Nephron progenitor cell (in vitro differentiated cells): ENCODE measurements at regions not wholly inside any gene's neighbourhood (a gene's known extent, or its start where the extent isn't known, plus 50 kb on each side); places are given as distances from the start of the nearest gene placed in this dataset.

Experiments
- DNase-seq: peaks from one replicate; pipeline ENCODE4 v3.0.0; 2021
- H3K27ac Mint-ChIP-seq: 2 replicates; pipeline ENCODE4 v1.8.0; 2021; ENCODE audit warnings: mild to moderate bottlenecking, moderate library complexity, mixed read lengths
- H3K27me3 Mint-ChIP-seq: 2 replicates; pipeline ENCODE4 v1.8.0; 2021; ENCODE audit warnings: mild to moderate bottlenecking, low read depth, mixed read lengths; ENCODE audit not compliant: poor library complexity
- H3K36me3 Mint-ChIP-seq: 2 replicates; pipeline ENCODE4 v1.8.0; 2021; ENCODE audit warnings: low read depth, mixed read lengths
- H3K4me1 Mint-ChIP-seq: 2 replicates; pipeline ENCODE4 v1.8.0; 2021; ENCODE audit warnings: mixed read lengths
- H3K4me3 Mint-ChIP-seq: 2 replicates; pipeline ENCODE4 v1.8.0; 2021; ENCODE audit warnings: mild to moderate bottlenecking, moderate library complexity, mixed read lengths
- H3K9me3 Mint-ChIP-seq: 2 replicates; pipeline ENCODE4 v1.8.0; 2021; ENCODE audit warnings: mild to moderate bottlenecking, moderate library complexity, mixed read lengths
- TF ChIP-seq, protein P1 (sequence below): fragments of 200-600 bp; sonication (generic); IDR thresholded peaks from 2 replicates; pipeline ENCODE4 v1.5.0; 2021; ENCODE audit warnings: antibody characterized with exemption

DNA sequence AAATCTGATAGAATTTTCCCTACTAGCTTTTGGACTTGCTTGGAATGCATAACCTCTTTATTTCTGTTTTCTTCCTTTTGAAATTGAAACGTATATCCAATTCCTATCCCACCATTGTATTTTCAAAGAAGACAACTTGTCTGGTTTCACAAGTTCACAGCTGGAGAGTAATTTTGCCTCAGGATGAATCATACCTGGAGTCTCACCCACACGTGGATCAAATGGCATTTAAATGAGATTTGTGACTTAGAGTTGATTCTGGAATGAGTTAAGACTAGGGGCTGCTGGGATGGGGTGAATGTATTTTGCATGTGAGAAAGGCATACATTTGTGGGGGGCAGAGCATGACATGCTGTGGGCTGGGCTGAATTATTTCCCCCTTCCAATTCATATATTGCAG lies 516.5 kb upstream of the MGAT4C start:
- TF ChIP-seq, protein P1, sequence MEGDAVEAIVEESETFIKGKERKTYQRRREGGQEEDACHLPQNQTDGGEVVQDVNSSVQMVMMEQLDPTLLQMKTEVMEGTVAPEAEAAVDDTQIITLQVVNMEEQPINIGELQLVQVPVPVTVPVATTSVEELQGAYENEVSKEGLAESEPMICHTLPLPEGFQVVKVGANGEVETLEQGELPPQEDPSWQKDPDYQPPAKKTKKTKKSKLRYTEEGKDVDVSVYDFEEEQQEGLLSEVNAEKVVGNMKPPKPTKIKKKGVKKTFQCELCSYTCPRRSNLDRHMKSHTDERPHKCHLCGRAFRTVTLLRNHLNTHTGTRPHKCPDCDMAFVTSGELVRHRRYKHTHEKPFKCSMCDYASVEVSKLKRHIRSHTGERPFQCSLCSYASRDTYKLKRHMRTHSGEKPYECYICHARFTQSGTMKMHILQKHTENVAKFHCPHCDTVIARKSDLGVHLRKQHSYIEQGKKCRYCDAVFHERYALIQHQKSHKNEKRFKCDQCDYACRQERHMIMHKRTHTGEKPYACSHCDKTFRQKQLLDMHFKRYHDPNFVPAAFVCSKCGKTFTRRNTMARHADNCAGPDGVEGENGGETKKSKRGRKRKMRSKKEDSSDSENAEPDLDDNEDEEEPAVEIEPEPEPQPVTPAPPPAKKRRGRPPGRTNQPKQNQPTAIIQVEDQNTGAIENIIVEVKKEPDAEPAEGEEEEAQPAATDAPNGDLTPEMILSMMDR: no peak
- Mint-ChIP-seq H3K9me3 (no peaks in the 10 kb centered on the region), H3K36me3 (no peaks in the 10 kb centered on the region), H3K27me3 (no peaks in the 10 kb centered on the region), H3K4me1 (no peaks in the 10 kb centered on the region), H3K27ac (no peak overlapping the region), H3K4me3 (no peak overlapping the region)
- no peak for DNase-seq

DNA sequence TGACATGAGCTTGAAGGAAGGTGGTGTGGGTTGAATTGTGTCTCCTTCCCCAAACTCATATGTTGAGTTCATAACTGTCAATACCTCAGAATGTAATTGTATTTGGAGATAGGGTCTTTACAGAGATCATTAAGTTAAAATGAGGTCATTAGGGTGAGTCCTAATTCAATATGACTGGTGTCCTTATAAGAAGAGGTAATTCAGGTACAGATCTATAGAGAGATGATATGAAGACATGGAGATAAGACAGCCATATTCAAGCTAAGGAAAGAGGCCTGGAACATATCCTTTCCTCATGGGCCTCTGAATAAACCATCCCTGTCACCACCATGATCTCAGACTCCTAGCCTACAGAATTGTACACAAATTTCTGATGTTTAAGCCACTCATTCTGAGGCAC lies 514.7 kb upstream of the MGAT4C start:
- no peaks in the 10 kb centered on the region for H3K36me3 Mint-ChIP-seq

DNA sequence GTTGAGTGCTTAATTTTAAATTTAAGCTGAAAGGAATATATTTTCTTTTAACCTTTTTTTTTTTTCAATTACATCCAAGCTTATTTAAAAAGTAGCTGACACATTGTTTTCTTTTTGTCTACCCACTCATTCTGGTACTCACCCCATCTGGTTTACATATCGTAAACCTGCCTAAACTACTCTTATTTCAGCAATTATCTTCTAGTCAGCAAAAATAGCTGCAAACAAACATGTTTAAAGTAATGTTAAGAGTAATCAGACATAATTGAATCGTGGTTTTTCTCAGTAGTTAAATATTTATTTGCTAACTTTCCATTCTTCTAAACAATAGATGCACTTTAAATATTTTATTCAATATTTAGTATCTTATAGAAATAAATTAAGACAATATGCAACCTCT lies 492.7 kb upstream of the MGAT4C start:
- H3K9me3 Mint-ChIP-seq: no peaks in the 10 kb centered on the region
- H3K4me3 Mint-ChIP-seq: no peak overlapping the region
- no peaks in the 10 kb centered on the region for H3K27me3 Mint-ChIP-seq
- TF ChIP-seq, protein P1: no peak
- H3K27ac Mint-ChIP-seq: no peak overlapping the region
- no peak for DNase-seq
- no peaks in the 10 kb centered on the region for H3K36me3 Mint-ChIP-seq
- H3K4me1 Mint-ChIP-seq: peaks cover 67% of the 10 kb centered on the region

More for the DNA sequence above, 514.7 kb upstream of the MGAT4C start:
- peaks cover 6% of the 10 kb centered on the region for H3K9me3 Mint-ChIP-seq
- TF ChIP-seq, protein P1: no peak
- DNase-seq: no peak
- no peak overlapping the region for H3K4me3 Mint-ChIP-seq
- H3K27ac Mint-ChIP-seq: no peak overlapping the region
- no peaks in the 10 kb centered on the region for H3K4me1 Mint-ChIP-seq
- H3K27me3 Mint-ChIP-seq: no peaks in the 10 kb centered on the region

DNA sequence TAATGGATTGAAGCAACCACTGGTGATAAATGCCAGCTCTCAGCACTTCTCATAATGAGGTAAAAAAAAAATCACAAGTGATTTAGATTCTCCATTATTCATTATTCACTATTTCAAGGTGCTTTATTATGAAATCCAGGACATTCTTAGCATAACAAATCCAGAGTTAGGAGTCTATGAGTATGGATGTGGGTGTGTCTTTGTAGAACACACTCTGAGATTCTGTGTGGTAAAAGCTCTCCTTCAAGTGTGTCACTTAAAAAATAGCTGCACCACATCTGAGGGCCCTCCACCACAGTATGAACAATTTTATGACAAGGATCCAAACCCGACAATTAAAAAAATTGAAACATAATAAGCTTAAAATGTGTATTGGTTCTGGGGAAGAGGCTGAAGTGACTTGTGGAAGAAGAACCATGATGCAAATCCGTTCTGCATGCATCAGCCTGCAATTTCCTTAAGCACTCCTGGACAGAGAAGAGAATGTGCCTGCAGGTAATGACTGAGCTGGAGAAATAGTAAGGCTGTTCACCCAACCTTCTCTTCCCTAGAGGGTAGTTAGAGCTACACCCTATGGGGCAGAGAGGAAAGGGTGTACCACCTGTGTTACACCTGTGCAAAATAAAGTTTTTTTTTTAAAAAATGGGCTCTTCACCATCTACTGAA lies 488.5 kb upstream of the MGAT4C start:
- no peak overlapping the region for H3K4me3 Mint-ChIP-seq
- no peaks in the 10 kb centered on the region for H3K36me3 Mint-ChIP-seq
- TF ChIP-seq, protein P1: no peak
- no peaks in the 10 kb centered on the region for H3K27me3 Mint-ChIP-seq
- peaks cover 62% of the 10 kb centered on the region for H3K4me1 Mint-ChIP-seq
- DNase-seq: no peak
- no peaks in the 10 kb centered on the region for H3K9me3 Mint-ChIP-seq
- H3K27ac Mint-ChIP-seq: peak overlapping the region; percentile 30

DNA sequence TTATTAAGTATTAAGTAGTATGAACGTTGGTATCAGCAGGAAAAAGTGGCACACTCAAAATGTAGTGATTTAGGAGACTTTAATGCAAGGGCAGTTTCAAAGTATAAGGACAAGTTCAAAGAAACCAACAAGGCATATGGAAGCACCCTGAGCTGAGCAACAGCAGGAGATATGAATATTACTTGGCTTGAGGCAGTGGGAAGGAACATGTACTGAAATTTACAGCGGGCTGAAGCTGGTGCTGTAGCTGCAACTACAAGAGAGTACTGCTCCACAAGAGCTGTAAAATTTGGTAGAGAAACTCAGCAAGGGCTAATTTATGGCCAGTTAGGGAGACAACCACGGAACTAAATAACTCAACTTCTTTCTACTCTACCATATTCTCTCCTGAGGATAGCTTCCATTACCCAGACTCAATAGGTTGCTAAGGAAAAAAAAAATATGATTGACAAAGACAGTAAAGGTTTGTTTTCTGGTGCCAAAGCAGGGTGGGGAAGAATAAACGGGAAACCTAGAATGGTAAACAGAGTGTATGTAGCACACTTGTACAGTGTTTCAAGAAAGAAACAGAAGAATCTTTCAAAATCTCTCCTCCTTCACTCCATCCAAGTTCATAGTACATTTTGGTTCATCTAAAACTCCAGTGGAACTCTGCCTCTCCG lies 487.8 kb upstream of the MGAT4C start:
- TF ChIP-seq, protein P1: no peak
- H3K36me3 Mint-ChIP-seq: no peaks in the 10 kb centered on the region
- no peaks in the 10 kb centered on the region for H3K9me3 Mint-ChIP-seq
- peaks cover 57% of the 10 kb centered on the region for H3K4me1 Mint-ChIP-seq
- H3K4me3 Mint-ChIP-seq: peak overlapping the region; percentile 5
- no peaks in the 10 kb centered on the region for H3K27me3 Mint-ChIP-seq
- DNase-seq: no peak
- H3K27ac Mint-ChIP-seq: peak overlapping the region; percentile 30

DNA sequence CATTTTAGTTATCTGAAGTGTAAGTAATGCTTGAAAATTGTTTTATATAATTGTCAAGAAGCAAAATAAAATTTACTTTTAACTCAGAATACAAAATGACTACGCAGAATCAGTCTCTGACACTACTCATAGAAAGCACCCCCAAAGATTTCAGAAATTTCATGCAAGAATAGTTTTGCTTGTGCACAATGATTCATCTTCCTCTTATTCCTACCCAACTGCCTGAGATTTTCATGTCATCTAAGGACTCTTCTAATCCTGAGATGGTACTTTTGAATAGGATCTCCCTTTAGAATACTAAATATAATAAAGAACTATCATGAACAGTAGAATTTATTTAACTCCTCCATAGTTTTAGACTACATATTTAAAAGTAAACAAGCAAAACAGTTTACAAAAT lies 485.3 kb upstream of the MGAT4C start:
- TF ChIP-seq, protein P1: no peak
- no peak overlapping the region for H3K4me3 Mint-ChIP-seq
- DNase-seq: no peak
- H3K4me1 Mint-ChIP-seq: peaks cover 48% of the 10 kb centered on the region
- no peaks in the 10 kb centered on the region for H3K36me3 Mint-ChIP-seq
- no peaks in the 10 kb centered on the region for H3K27me3 Mint-ChIP-seq
- no peaks in the 10 kb centered on the region for H3K9me3 Mint-ChIP-seq
- no peak overlapping the region for H3K27ac Mint-ChIP-seq
